Endodermal cell (in vitro differentiated cells): ENCODE measurements at regions not wholly inside any gene's neighbourhood (a gene's known extent, or its start where the extent isn't known, plus 50 kb on each side); places are given as distances from the start of the nearest gene placed in this dataset.

Source experiments
- DNase-seq: peaks from one replicate; pipeline ENCODE4 v3.0.0-alpha.2; 2017
- H3K27ac ChIP-seq: 2 replicates; pipeline ENCODE4 v1.5.1; 2013; ENCODE audit warnings: mild to moderate bottlenecking, low read depth, low read length, moderate library complexity
- H3K27me3 ChIP-seq: 2 replicates; pipeline ENCODE4 v1.6.1; 2013; ENCODE audit warnings: mild to moderate bottlenecking, low read length, moderate library complexity; ENCODE audit not compliant: insufficient read depth, control insufficient read depth, poor library complexity, severe bottlenecking
- H3K36me3 ChIP-seq: 2 replicates; pipeline ENCODE4 v1.7.0; 2013; ENCODE audit warnings: mild to moderate bottlenecking, low read length, moderate library complexity; ENCODE audit not compliant: control insufficient read depth, insufficient read depth
- H3K4me1 ChIP-seq: one replicate; pipeline ENCODE4 v1.7.0; 2013; ENCODE audit warnings: low read length; ENCODE audit not compliant: control insufficient read depth, insufficient read depth
- H3K4me3 ChIP-seq: 2 replicates; pipeline ENCODE4 v1.5.1; 2013; ENCODE audit warnings: mild to moderate bottlenecking, low read length, moderate library complexity
- H3K9ac ChIP-seq: 2 replicates; pipeline ENCODE4 v1.6.1; 2013; ENCODE audit warnings: mild to moderate bottlenecking, low read length, moderate library complexity; ENCODE audit not compliant: poor library complexity, severe bottlenecking; ENCODE audit errors: extremely low read depth
- H3K9me3 ChIP-seq: 2 replicates; pipeline ENCODE4 v1.6.1; 2013; ENCODE audit warnings: mild to moderate bottlenecking, low read length, moderate library complexity; ENCODE audit not compliant: control insufficient read depth
- H3K27ac Mint-ChIP-seq: 2 replicates; pipeline ENCODE4 v1.8.0; 2020; ENCODE audit warnings: mixed read lengths
- H3K27me3 Mint-ChIP-seq: 2 replicates; pipeline ENCODE4 v1.8.0; 2021; ENCODE audit warnings: mild to moderate bottlenecking, mixed read lengths; ENCODE audit not compliant: insufficient read depth
- H3K36me3 Mint-ChIP-seq: 2 replicates; pipeline ENCODE4 v1.8.0; 2020; ENCODE audit warnings: low read depth, mixed read lengths
- H3K4me1 Mint-ChIP-seq: 2 replicates; pipeline ENCODE4 v1.8.0; 2020; ENCODE audit warnings: mixed read lengths
- H3K4me3 Mint-ChIP-seq: 2 replicates; pipeline ENCODE4 v1.8.0; 2020; ENCODE audit warnings: mild to moderate bottlenecking, moderate library complexity, mixed read lengths
- H3K9me3 Mint-ChIP-seq: 2 replicates; pipeline ENCODE4 v1.8.0; 2020; ENCODE audit warnings: mild to moderate bottlenecking, mixed read lengths
- WGBS, 2 experiments: methylation state at CpG; one replicate each; pipeline versions ENCODE4 v1.1.5 to v1.1.7; 2013; ENCODE audit warnings: missing lambda C conversion rate in 2 of 2, mixed read lengths in 1 of 2; ENCODE audit not compliant: insufficient coverage in 1 of 2, insufficient read length in 1 of 2; 5-methylcytosine and 5-hydroxymethylcytosine counted together
- TF ChIP-seq, protein P1 (sequence below): fragments of 200-600 bp; sonication (generic); conservative IDR thresholded peaks from 2 replicates; pipeline ENCODE4 v1.5.0; 2021; ENCODE audit warnings: antibody characterized with exemption, mild to moderate bottlenecking

DNA sequence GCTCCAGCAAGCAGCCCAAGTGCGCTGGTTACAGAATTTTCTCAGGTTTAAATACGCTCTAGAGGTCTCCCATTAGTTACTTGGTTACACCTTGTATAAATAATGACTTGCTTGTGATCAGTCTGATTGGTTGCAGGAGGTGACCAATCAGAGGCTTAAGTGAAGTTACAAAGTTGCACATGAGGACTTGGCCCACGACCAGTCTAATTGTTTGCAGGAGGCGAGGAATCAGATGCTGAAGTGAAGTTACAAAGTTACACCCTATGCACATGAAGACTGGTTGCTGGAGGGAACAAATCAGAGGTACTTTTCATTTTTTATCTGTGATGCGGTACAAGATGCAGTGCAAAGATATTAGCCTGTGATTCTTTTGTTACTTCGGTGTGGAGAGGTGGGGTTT, 80.7 kb downstream of the UBE2NL start:
- H3K27me3 ChIP-seq = no peaks in the 10 kb centered on the region
- Mint-ChIP-seq H3K4me1 (no peaks in the 10 kb centered on the region), H3K27me3 (no peaks in the 10 kb centered on the region), H3K9me3 (peaks cover 54% of the 10 kb centered on the region), H3K36me3 (no peaks in the 10 kb centered on the region), H3K4me3 (no peak overlapping the region), H3K27ac (no peak overlapping the region)
- no peaks in the 10 kb centered on the region for H3K4me1 ChIP-seq
- no peak overlapping the region for H3K4me3 ChIP-seq
- H3K27ac ChIP-seq = no peak overlapping the region
- WGBS, 2 experiments = 52 to 69% methylated on average over 4 to 6 of the region's 6 CpGs
- no peaks in the 10 kb centered on the region for H3K36me3 ChIP-seq
- H3K9ac ChIP-seq = no peak overlapping the region
- no peak for DNase-seq
- TF ChIP-seq, protein P1, sequence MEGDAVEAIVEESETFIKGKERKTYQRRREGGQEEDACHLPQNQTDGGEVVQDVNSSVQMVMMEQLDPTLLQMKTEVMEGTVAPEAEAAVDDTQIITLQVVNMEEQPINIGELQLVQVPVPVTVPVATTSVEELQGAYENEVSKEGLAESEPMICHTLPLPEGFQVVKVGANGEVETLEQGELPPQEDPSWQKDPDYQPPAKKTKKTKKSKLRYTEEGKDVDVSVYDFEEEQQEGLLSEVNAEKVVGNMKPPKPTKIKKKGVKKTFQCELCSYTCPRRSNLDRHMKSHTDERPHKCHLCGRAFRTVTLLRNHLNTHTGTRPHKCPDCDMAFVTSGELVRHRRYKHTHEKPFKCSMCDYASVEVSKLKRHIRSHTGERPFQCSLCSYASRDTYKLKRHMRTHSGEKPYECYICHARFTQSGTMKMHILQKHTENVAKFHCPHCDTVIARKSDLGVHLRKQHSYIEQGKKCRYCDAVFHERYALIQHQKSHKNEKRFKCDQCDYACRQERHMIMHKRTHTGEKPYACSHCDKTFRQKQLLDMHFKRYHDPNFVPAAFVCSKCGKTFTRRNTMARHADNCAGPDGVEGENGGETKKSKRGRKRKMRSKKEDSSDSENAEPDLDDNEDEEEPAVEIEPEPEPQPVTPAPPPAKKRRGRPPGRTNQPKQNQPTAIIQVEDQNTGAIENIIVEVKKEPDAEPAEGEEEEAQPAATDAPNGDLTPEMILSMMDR = no peak
- peaks cover 19% of the 10 kb centered on the region for H3K9me3 ChIP-seq

DNA sequence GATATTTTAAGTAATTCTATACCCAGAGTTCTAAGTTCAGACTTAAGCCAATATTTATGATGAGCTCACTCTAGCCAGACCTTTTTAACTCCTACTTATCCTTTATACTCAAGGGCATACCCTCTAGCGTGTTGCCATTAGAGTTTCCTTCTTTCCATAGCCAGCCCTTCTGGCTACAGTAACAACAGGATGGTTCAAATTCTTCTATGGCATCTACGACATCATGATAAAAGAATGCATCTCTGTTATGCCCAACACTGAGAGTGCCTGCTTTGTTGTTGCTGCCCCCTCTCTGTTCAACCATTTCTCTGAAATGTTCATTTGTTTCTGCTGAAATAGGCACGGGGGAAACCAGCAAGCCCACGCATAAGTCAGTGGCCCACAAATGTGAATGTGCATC, 104.5 kb downstream of the UBE2NL start:
- H3K36me3 ChIP-seq = no peaks in the 10 kb centered on the region
- H3K9me3 ChIP-seq = peaks cover 17% of the 10 kb centered on the region
- DNase-seq = no peak
- Mint-ChIP-seq H3K4me1 (no peaks in the 10 kb centered on the region), H3K27me3 (no peaks in the 10 kb centered on the region), H3K27ac (no peak overlapping the region), H3K9me3 (peaks cover 43% of the 10 kb centered on the region), H3K4me3 (no peak overlapping the region), H3K36me3 (no peaks in the 10 kb centered on the region)
- H3K4me3 ChIP-seq = no peak overlapping the region
- H3K9ac ChIP-seq = no peak overlapping the region
- TF ChIP-seq, protein P1 = no peak
- no peak overlapping the region for H3K27ac ChIP-seq
- H3K4me1 ChIP-seq = no peaks in the 10 kb centered on the region
- WGBS, 2 experiments = 71% methylated on average over 4 of the region's 4 CpGs; no CpG with 5 or more reads in 1 of the 2 experiments
- H3K27me3 ChIP-seq = no peaks in the 10 kb centered on the region

DNA sequence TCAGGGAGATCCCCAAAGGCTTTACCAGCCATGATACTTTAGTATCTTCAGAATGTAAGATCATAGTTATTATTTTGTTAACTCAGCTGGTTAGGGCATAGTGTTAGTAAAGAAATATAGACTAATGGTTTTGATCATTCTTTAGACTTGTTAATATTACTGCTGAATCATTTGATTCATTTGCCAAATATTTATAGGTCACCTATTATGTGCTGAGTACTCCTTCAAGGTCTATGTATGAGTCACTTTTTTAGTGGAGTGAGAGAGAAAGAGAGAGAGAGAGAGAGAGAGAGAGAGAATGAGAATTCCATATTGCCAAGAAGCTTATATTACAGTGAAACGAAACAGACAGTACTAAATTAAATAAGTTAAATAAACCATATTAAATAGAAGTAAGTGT, 110.3 kb downstream of the UBE2NL start:
- Histone ChIP-seq H3K27me3 (no peaks in the 10 kb centered on the region), H3K27ac (no peak overlapping the region), H3K4me3 (no peak overlapping the region), H3K9ac (no peak overlapping the region), H3K4me1 (no peaks in the 10 kb centered on the region), H3K36me3 (no peaks in the 10 kb centered on the region), H3K9me3 (peaks cover 4% of the 10 kb centered on the region)
- Mint-ChIP-seq H3K36me3 (no peaks in the 10 kb centered on the region), H3K4me3 (no peak overlapping the region), H3K27me3 (no peaks in the 10 kb centered on the region), H3K27ac (no peak overlapping the region), H3K9me3 (peaks cover 59% of the 10 kb centered on the region), H3K4me1 (no peaks in the 10 kb centered on the region)
- DNase-seq = no peak
- no CpG with 5 or more reads among the region's 1 CpG for WGBS, 2 experiments
- TF ChIP-seq, protein P1 = no peak
